ENCODE measurements at regions not wholly inside any gene's neighbourhood (a gene's known extent, or its start where the extent isn't known, plus 50 kb on each side); places are given as distances from the start of the nearest gene placed in this dataset.

DNA sequence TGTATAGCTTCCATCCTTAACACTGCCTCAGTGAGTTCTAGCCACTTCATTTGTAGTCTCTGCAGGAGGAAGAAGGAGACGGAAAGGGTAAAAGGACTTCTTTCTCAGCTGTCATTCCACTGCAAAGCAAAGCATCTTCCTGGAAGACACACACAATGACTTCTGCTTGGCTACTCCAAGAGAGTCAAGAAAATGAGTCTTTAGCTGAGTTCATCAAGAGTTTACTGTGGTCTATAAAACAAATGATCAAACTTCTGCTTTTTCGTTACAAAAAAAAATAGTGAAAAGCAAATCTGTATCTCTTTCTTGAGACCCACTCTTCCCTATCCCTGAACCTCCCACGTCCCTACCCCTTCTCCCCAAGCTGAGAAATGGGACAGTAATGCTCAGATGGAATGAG lies 205.0 kb upstream of the AHR start:
- Histone ChIP-seq H3K79me2 (ENCODE audit: insufficient read depth, low read length) (no peaks in the 10 kb centered on the region), H2BK12ac (ENCODE audit: insufficient read length, low read depth, low read length) (no peak overlapping the region), H3K56ac (ENCODE audit: insufficient read length, low read depth, low read length) (no peak overlapping the region), H4K20me1 (ENCODE audit: control insufficient read depth, insufficient read depth, insufficient read length) (no peaks in the 10 kb centered on the region), H3K27me3 (ENCODE audit: insufficient read depth, low read length) (no peaks in the 10 kb centered on the region), H3K23ac (ENCODE audit: insufficient read length, low read depth, low read length) (no peak overlapping the region), H3K9ac (ENCODE audit: extremely low read depth, insufficient read length, low read length) (no peak overlapping the region), H3K4me1 (ENCODE audit: insufficient read depth, low read length) (no peaks in the 10 kb centered on the region), H2BK120ac (ENCODE audit: low read depth, low read length, poor library complexity, severe bottlenecking) (no peak overlapping the region), H3K18ac (ENCODE audit: insufficient read length, low read depth, low read length) (no peak overlapping the region), H3K79me1 (ENCODE audit: insufficient read depth, low read depth, low read length, poor library complexity, severe bottlenecking) (no peaks in the 10 kb centered on the region), H2AK5ac (ENCODE audit: insufficient read length, low read length) (no peak overlapping the region), H3K23me2 (ENCODE audit: insufficient read length, low read depth, low read length, poor library complexity, severe bottlenecking) (no peaks in the 10 kb centered on the region), H3T11ph (ENCODE audit: low read length) (no peak overlapping the region), H3K4ac (ENCODE audit: low read depth, low read length) (no peak overlapping the region), H4K5ac (ENCODE audit: insufficient read length, low read depth, low read length) (no peak overlapping the region), H3K4me2 (ENCODE audit: insufficient read depth, insufficient read length, low read length) (no peak overlapping the region), H2AFZ (ENCODE audit: low read length) (no peak overlapping the region), H2BK5ac (ENCODE audit: insufficient read length, low read length) (no peak overlapping the region), H4K91ac (ENCODE audit: insufficient read length, low read depth, low read length) (no peak overlapping the region), H2BK15ac (ENCODE audit: low read depth, low read length) (no peak overlapping the region), H2BK20ac (ENCODE audit: low read depth, low read length, poor library complexity, severe bottlenecking) (no peak overlapping the region), H3K14ac (ENCODE audit: insufficient read depth, low read length) (no peak overlapping the region), H3K9me3 (ENCODE audit: control insufficient read depth, low read depth, low read length) (no peaks in the 10 kb centered on the region), H4K8ac (replicated peaks; ENCODE audit: insufficient read length, low read depth, low read length) (no peak overlapping the region), H3K27ac (ENCODE audit: insufficient read length, low read depth, low read length) (no peak overlapping the region)
- H3K4me1 Mint-ChIP-seq, result 0 out of 4 replicates have a peak, but pooled peaks cover 0 to 2% of the 10 kb centered on the region in 2 experiments
- H3K4me3 Mint-ChIP-seq, result no peak overlapping the region
- H3K27ac Mint-ChIP-seq, result no peak overlapping the region
- H3K27me3 Mint-ChIP-seq (ENCODE audit: low read depth), result no peaks in the 10 kb centered on the region; the same call in 1 of the 2 replicates
- no CpG with 5 or more reads among the region's 3 CpGs for WGBS (ENCODE audit: extremely low coverage, insufficient read length, low lambda C conversion rate)
- no peaks in the 10 kb centered on the region for H3K9me3 Mint-ChIP-seq
- TF ChIP-seq, protein P1, sequence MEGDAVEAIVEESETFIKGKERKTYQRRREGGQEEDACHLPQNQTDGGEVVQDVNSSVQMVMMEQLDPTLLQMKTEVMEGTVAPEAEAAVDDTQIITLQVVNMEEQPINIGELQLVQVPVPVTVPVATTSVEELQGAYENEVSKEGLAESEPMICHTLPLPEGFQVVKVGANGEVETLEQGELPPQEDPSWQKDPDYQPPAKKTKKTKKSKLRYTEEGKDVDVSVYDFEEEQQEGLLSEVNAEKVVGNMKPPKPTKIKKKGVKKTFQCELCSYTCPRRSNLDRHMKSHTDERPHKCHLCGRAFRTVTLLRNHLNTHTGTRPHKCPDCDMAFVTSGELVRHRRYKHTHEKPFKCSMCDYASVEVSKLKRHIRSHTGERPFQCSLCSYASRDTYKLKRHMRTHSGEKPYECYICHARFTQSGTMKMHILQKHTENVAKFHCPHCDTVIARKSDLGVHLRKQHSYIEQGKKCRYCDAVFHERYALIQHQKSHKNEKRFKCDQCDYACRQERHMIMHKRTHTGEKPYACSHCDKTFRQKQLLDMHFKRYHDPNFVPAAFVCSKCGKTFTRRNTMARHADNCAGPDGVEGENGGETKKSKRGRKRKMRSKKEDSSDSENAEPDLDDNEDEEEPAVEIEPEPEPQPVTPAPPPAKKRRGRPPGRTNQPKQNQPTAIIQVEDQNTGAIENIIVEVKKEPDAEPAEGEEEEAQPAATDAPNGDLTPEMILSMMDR (conservative IDR thresholded peaks at IDR 0.05), result no peak
- no peak for DNase-seq
- no peaks in the 10 kb centered on the region; a peak in 1 of 7 replicates for H3K36me3 Mint-ChIP-seq (ENCODE audit: insufficient read depth in 1 of 3, low read depth in 3 of 3)
